OCI-LY7 (cell line): ENCODE measurements at regions not wholly inside any gene's neighbourhood (a gene's known extent, or its start where the extent isn't known, plus 50 kb on each side); places are given as distances from the start of the nearest gene placed in this dataset.

Experiments used
- BruUV-seq: library from RNA; stranded (reverse); fragments of 400-500 nt; replicated peaks from 2 replicates; lab custom pipeline; 2021; lab: Mats Ljungman, UMichigan
- CTCF ChIA-PET: fragments of 300-600 bp; sonication (Branson Sonifier 250); formaldehyde crosslinking; loops from one replicate; lab custom pipeline; 2022; ENCODE audit warnings: antibody characterized with exemption; ENCODE audit not compliant: unreplicated experiment; lab: Charles Lee
- POLR2A ChIA-PET: fragments of 300-600 bp; sonication (Branson Sonifier 250); formaldehyde crosslinking; loops from one replicate; lab custom pipeline; 2022; ENCODE audit warnings: antibody characterized with exemption; lab: Charles Lee
- DNase-seq: peaks from one replicate; pipeline ENCODE4 v3.0.0-alpha.2; 2015; ENCODE audit warnings: low spot score
- H2AFZ ChIP-seq: fragments of 200-600 bp; sonication (generic), shearing (Covaris generic); 2 replicates; pipeline ENCODE4 v1.6.1; 2014; ENCODE audit warnings: mild to moderate bottlenecking, antibody characterized with exemption, low read length, moderate library complexity
- H3K27ac ChIP-seq: fragments of 200-600 bp; sonication (generic); 2 replicates; pipeline ENCODE4 v1.5.1; 2014; ENCODE audit warnings: mixed run types, low read depth, mild to moderate bottlenecking, moderate library complexity, low read length, inconsistent platforms; ENCODE audit not compliant: poor library complexity, severe bottlenecking
- H3K36me3 ChIP-seq: fragments of 200-600 bp; sonication (generic); 2 replicates; pipeline ENCODE4 v1.6.1; 2014; ENCODE audit warnings: mild to moderate bottlenecking, antibody characterized with exemption, low read length, moderate library complexity, mixed read lengths; ENCODE audit not compliant: insufficient read depth
- H3K4me1 ChIP-seq: fragments of 200-600 bp; sonication (generic); 2 replicates; pipeline ENCODE4 v1.5.1; 2014; ENCODE audit warnings: mild to moderate bottlenecking, low read length; ENCODE audit not compliant: insufficient read depth, poor library complexity, severe bottlenecking
- H3K4me2 ChIP-seq: fragments of 200-600 bp; sonication (generic); 2 replicates; pipeline ENCODE4 v1.6.1; 2014; ENCODE audit warnings: mild to moderate bottlenecking, low read length
- H3K4me3 ChIP-seq: fragments of 200-600 bp; sonication (generic); 2 replicates; pipeline ENCODE4 v1.5.1; 2014; ENCODE audit warnings: mild to moderate bottlenecking, low read depth, low read length; ENCODE audit not compliant: poor library complexity, severe bottlenecking
- H3K79me2 ChIP-seq: fragments of 200-600 bp; sonication (generic); 2 replicates; pipeline ENCODE4 v1.6.1; 2016; ENCODE audit warnings: low read depth, mild to moderate bottlenecking, low read length, moderate library complexity, mixed read lengths; ENCODE audit not compliant: insufficient read depth
- H3K9me2 ChIP-seq: fragments of 200-600 bp; sonication (generic); 2 replicates; pipeline ENCODE4 v1.6.1; 2016; ENCODE audit warnings: mild to moderate bottlenecking, low read length, mixed read lengths; ENCODE audit not compliant: insufficient read depth
- H3K9me3 ChIP-seq: fragments of 200-600 bp; sonication (generic); 2 replicates; pipeline ENCODE4 v1.6.1; 2014; ENCODE audit warnings: mild to moderate bottlenecking, mixed run types, low read length, mixed read lengths
- H4K20me1 ChIP-seq: fragments of 200-600 bp; sonication (generic); 2 replicates; pipeline ENCODE4 v1.6.1; 2014; ENCODE audit warnings: mild to moderate bottlenecking, antibody characterized with exemption, low read length, moderate library complexity, mixed read lengths; ENCODE audit not compliant: insufficient read depth
- EZH2phosphoT487 ChIP-seq: fragments of 200-600 bp; sonication (generic); IDR thresholded peaks from 2 replicates; pipeline ENCODE4 v1.6.1; 2018; ENCODE audit warnings: low read depth, borderline replicate concordance, mild to moderate bottlenecking, mixed run types, antibody characterized with exemption, low read length, moderate library complexity, mixed read lengths
- intact Hi-C: fragments of 100-400 bp; cut with micrococcal nuclease; formaldehyde crosslinking; loops from one replicate; pipeline ENCODE4 v1.10.0; 2022; ENCODE audit not compliant: unreplicated experiment
- TF ChIP-seq, protein P1 (sequence below): fragments of 200-600 bp; sonication (generic); conservative IDR thresholded peaks from 2 replicates; pipeline ENCODE4 v1.5.1; 2014; ENCODE audit warnings: mild to moderate bottlenecking, antibody characterized with exemption, low read length, moderate library complexity, mixed read lengths

DNA sequence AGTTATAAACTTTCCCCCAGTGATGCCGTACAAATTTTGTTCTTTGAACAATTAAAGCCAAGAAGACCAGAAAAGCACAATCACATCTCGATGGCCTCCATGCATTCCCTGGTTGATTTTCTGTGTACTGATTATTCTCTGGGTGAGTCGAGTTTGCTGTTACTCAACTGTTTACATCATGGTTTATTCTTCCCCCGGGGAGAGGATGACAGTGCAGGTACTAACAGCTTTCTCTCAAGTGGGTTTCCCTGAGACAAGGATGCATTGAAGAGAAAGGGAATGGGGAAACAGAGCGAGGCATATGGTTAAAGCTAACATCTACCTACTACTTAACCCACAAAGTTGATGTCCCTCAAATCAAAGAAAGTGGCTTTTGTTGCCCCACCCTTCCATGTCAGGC lies 410.8 kb upstream of the FANCL start:
- no peak overlapping the region for H3K4me3 ChIP-seq
- intact Hi-C loops: no loop called here
- no peak overlapping the region for H2AFZ ChIP-seq
- H3K9me2 ChIP-seq: no peaks in the 10 kb centered on the region
- CTCF ChIA-PET: no interaction called here
- no peaks in the 10 kb centered on the region for H3K9me3 ChIP-seq
- no peaks in the 10 kb centered on the region for H3K36me3 ChIP-seq
- no peak overlapping the region for H3K27ac ChIP-seq
- POLR2A ChIA-PET: interaction anchor here (0.6 to 0.8 kb wide), 2 partner anchors 42 to 66 kb away, joined by 3 read pairs; no protein-coding TSS in a partner anchor
- no peaks in the 10 kb centered on the region for H4K20me1 ChIP-seq
- H3K4me1 ChIP-seq: no peaks in the 10 kb centered on the region
- H3K79me2 ChIP-seq: no peaks in the 10 kb centered on the region
- no peak overlapping the region for H3K4me2 ChIP-seq
- DNase-seq: no peak
- no TSS peak for BruUV-seq
- TF ChIP-seq EZH2phosphoT487: no peak
- TF ChIP-seq, protein P1, sequence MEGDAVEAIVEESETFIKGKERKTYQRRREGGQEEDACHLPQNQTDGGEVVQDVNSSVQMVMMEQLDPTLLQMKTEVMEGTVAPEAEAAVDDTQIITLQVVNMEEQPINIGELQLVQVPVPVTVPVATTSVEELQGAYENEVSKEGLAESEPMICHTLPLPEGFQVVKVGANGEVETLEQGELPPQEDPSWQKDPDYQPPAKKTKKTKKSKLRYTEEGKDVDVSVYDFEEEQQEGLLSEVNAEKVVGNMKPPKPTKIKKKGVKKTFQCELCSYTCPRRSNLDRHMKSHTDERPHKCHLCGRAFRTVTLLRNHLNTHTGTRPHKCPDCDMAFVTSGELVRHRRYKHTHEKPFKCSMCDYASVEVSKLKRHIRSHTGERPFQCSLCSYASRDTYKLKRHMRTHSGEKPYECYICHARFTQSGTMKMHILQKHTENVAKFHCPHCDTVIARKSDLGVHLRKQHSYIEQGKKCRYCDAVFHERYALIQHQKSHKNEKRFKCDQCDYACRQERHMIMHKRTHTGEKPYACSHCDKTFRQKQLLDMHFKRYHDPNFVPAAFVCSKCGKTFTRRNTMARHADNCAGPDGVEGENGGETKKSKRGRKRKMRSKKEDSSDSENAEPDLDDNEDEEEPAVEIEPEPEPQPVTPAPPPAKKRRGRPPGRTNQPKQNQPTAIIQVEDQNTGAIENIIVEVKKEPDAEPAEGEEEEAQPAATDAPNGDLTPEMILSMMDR: no peak

- no peaks in the 10 kb centered on the region for H3K4me1 ChIP-seq
- no peaks in the 10 kb centered on the region for H3K9me3 ChIP-seq
- no peak for DNase-seq
- no peak overlapping the region for H3K4me2 ChIP-seq
- no peak overlapping the region for H3K4me3 ChIP-seq
- ChIA-PET POLR2A (no interaction called here), CTCF (no interaction called here)
- intact Hi-C loops: no loop called here
- no peaks in the 10 kb centered on the region for H4K20me1 ChIP-seq
- no peaks in the 10 kb centered on the region for H3K36me3 ChIP-seq
- H3K27ac ChIP-seq: no peak overlapping the region
- BruUV-seq: no TSS peak
- TF ChIP-seq EZH2phosphoT487: no peak
- no peak overlapping the region for H2AFZ ChIP-seq
- no peaks in the 10 kb centered on the region for H3K79me2 ChIP-seq
- no peaks in the 10 kb centered on the region for H3K9me2 ChIP-seq
Measured at GRCh38 chr2:58650781-58651180, 409.7 kb upstream of the FANCL start.

DNA sequence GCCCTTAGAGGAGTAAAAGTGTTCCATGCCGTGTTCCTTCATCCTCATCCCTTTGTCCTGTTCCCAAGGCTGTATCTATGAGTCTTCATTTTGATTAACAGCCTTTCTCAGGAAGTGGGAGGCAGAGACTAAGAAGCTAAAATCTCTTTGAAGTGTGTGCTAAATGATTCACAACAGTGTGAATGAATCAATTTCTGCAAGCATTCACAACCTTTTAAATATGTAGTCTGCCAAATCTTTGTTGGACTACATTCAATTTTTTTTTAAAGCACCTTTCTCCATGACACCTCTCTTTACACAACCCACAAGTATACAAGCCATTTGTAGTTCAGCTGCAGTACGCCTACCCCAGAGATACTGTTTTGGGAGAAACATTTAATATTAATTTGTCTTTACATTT lies 408.6 kb upstream of the FANCL start:
- TF ChIP-seq, protein P1: no peak
- no peak for TF ChIP-seq EZH2phosphoT487
- H3K9me3 ChIP-seq: no peaks in the 10 kb centered on the region
- no peak overlapping the region for H3K4me2 ChIP-seq
- no peak for DNase-seq
- CTCF ChIA-PET: no interaction called here
- no peak overlapping the region for H3K27ac ChIP-seq
- H3K9me2 ChIP-seq: no peaks in the 10 kb centered on the region
- H3K4me1 ChIP-seq: no peaks in the 10 kb centered on the region
- no TSS peak for BruUV-seq
- intact Hi-C loops: no loop called here
- no peaks in the 10 kb centered on the region for H3K36me3 ChIP-seq
- H2AFZ ChIP-seq: no peak overlapping the region
- H3K4me3 ChIP-seq: no peak overlapping the region
- H3K79me2 ChIP-seq: no peaks in the 10 kb centered on the region
- POLR2A ChIA-PET: no interaction called here
- no peaks in the 10 kb centered on the region for H4K20me1 ChIP-seq
